ENCODE measurements at regions not wholly inside any gene's neighbourhood (a gene's known extent, or its start where the extent isn't known, plus 50 kb on each side); places are given as distances from the start of the nearest gene placed in this dataset.
"Not testable (repeated sequence)": the region's sequence is repeated elsewhere in the genome, so short reads cannot be mapped to it uniquely, and the experiment has no call there.

GRCh38 chr7:119886007-119886406 lies 387.0 kb upstream of the KCND2 start:
- no peak for DNase-seq (ENCODE audit: low read depth)

- not testable (repeated sequence) for DNase-seq (ENCODE audit: low read depth)
Measured at GRCh38 chr7:119886525-119886924, 386.4 kb upstream of the KCND2 start.

GRCh38 chr7:119888251-119888650 lies 384.7 kb upstream of the KCND2 start:
- DNase-seq (ENCODE audit: low read depth): no peak

- no peak for DNase-seq (ENCODE audit: low read depth)
Measured at GRCh38 chr7:119890631-119891030, 382.3 kb upstream of the KCND2 start.

GRCh38 chr7:119895320-119895719 lies 377.7 kb upstream of the KCND2 start:
- DNase-seq (ENCODE audit: low read depth): no peak

GRCh38 chr7:119896386-119896785 lies 376.6 kb upstream of the KCND2 start:
- no peak for DNase-seq (ENCODE audit: low read depth)

GRCh38 chr7:119900996-119901672 lies 371.8 kb upstream of the KCND2 start:
- no peak for DNase-seq (ENCODE audit: low read depth)

GRCh38 chr7:119903085-119903484 lies 369.9 kb upstream of the KCND2 start:
- no peak for DNase-seq (ENCODE audit: low read depth)

GRCh38 chr7:119905495-119905894 lies 367.5 kb upstream of the KCND2 start:
- no peak for DNase-seq (ENCODE audit: low read depth)

GRCh38 chr7:119908948-119909347 lies 364.0 kb upstream of the KCND2 start:
- DNase-seq (ENCODE audit: low read depth): no peak

- DNase-seq (ENCODE audit: low read depth): not testable (repeated sequence)
Measured at GRCh38 chr7:119914119-119914518, 358.9 kb upstream of the KCND2 start.

- DNase-seq (ENCODE audit: low read depth): no peak
Measured at GRCh38 chr7:119916501-119916900, 356.5 kb upstream of the KCND2 start.

- no peak for DNase-seq (ENCODE audit: low read depth)
Measured at GRCh38 chr7:119918185-119918584, 354.8 kb upstream of the KCND2 start.

GRCh38 chr7:119919986-119920385 lies 353.0 kb upstream of the KCND2 start:
- no peak for DNase-seq (ENCODE audit: low read depth)

- no peak for DNase-seq (ENCODE audit: low read depth)
Measured at GRCh38 chr7:119925581-119926289, 347.2 kb upstream of the KCND2 start.

GRCh38 chr7:119929891-119930290 lies 343.1 kb upstream of the KCND2 start:
- no peak for DNase-seq (ENCODE audit: low read depth)

- no peak for DNase-seq (ENCODE audit: low read depth)
Measured at GRCh38 chr7:119931230-119931824, 341.6 kb upstream of the KCND2 start.

- DNase-seq (ENCODE audit: low read depth): no peak
Measured at GRCh38 chr7:119935418-119936025, 337.5 kb upstream of the KCND2 start.

- no peak for DNase-seq (ENCODE audit: low read depth)
Measured at GRCh38 chr7:119936836-119937235, 336.1 kb upstream of the KCND2 start.

- DNase-seq (ENCODE audit: low read depth): no peak
Measured at GRCh38 chr7:119937745-119938144, 335.2 kb upstream of the KCND2 start.

GRCh38 chr7:119943942-119944600 lies 328.9 kb upstream of the KCND2 start:
- DNase-seq (ENCODE audit: low read depth): no peak

GRCh38 chr7:119944601-119944972 lies 328.4 kb upstream of the KCND2 start:
- no peak for DNase-seq (ENCODE audit: low read depth)

Data from activated T-cell treated with anti-CD3 and anti-CD28 coated beads for 24 hours (primary cell).